A549 (cell line): ENCODE measurements at regions not wholly inside any gene's neighbourhood (a gene's known extent, or its start where the extent isn't known, plus 50 kb on each side); places are given as distances from the start of the nearest gene placed in this dataset.

Experiments used
- CTCF ChIP-seq: fragments of >200 bp; sonication (Bioruptor Twin); formaldehyde crosslinking; IDR thresholded peaks from 3 replicates; pipeline ENCODE4 v1.5.1; 2016
- MAX ChIP-seq: IDR thresholded peaks from 2 replicates; pipeline ENCODE4 v1.6.1; 2012

GRCh38 chr13:50205581-50205980 is 190.3 kb downstream of the KCNRG start:
- TF ChIP-seq MAX, result no peak
- TF ChIP-seq CTCF, result no peak
